GM12878 (cell line): ENCODE measurements at regions not wholly inside any gene's neighbourhood (a gene's known extent, or its start where the extent isn't known, plus 50 kb on each side); places are given as distances from the start of the nearest gene placed in this dataset.

Experiments used
- ATAC-seq: fragments of 200-7000 bp; cut with Tn5 transposase; 3 replicates; pipeline ENCODE4 v1.9.1; 2020; ENCODE audit warnings: mild to moderate bottlenecking, moderate library complexity
- BruUV-seq: library from RNA; stranded (reverse); fragments of 400-500 nt; replicated peaks from 2 replicates; lab custom pipeline; 2021; lab: Mats Ljungman, UMichigan
- CTCF ChIA-PET: fragments of 300-600 bp; sonication (Branson Sonifier 250); formaldehyde crosslinking; extraction: SDS; loops from one replicate; lab custom pipeline; 2021; ENCODE audit warnings: inconsistent platforms; lab: Yijun Ruan, JAX
- POLR2A ChIA-PET: fragments of 350-600 bp; formaldehyde crosslinking; extraction: SDS; loops from one replicate; lab custom pipeline; 2021; ENCODE audit warnings: inconsistent platforms; lab: Charles Lee
- RAD21 ChIA-PET: fragments of 300-600 bp; sonication (Branson Sonifier 250); formaldehyde crosslinking; loops from one replicate; lab custom pipeline; 2023; ENCODE audit warnings: antibody characterized with exemption; ENCODE audit not compliant: unreplicated experiment; lab: Charles Lee
- SMC1A ChIA-PET: fragments of 300-600 bp; sonication (Branson Sonifier 250); formaldehyde crosslinking; loops from one replicate; lab custom pipeline; 2023; ENCODE audit not compliant: unreplicated experiment, uncharacterized antibody; lab: Charles Lee
- DNase-seq: peaks from one replicate; pipeline ENCODE4 v3.0.0-alpha.2; 2011; ENCODE audit warnings: low read depth, low spot score
- FAIRE-seq: peaks from 3 replicates; lab custom pipeline; 2011; peaks lifted over from hg19 to GRCh38; lab: Jason Lieb, UNC
- H2AFZ ChIP-seq: 2 replicates; pipeline ENCODE4 v1.6.0; 2011; ENCODE audit warnings: low read depth, low read length, control low read depth; ENCODE audit not compliant: control insufficient read depth
- H3K27ac ChIP-seq: 2 replicates; pipeline ENCODE4 v1.5.1; 2011; ENCODE audit warnings: control low read depth; ENCODE audit not compliant: control insufficient read depth, insufficient read depth
- H3K27me3 ChIP-seq, 2 experiments: replicated peaks in 1 of 2; 2 replicates each; pipeline versions ENCODE4 v1.6.0 to v1.6.1; 2011; ENCODE audit warnings: low read length in 1 of 2; ENCODE audit not compliant: control insufficient read depth in 2 of 2, insufficient read depth in 2 of 2
- H3K36me3 ChIP-seq, 2 experiments: 2 replicates each; pipeline ENCODE4 v1.5.1; 2011; ENCODE audit warnings: low read length in 1 of 2; ENCODE audit not compliant: control insufficient read depth in 2 of 2, insufficient read depth in 2 of 2
- H3K4me1 ChIP-seq: 2 replicates; pipeline ENCODE4 v1.6.1; 2011; ENCODE audit warnings: mild to moderate bottlenecking, low read length, moderate library complexity, mixed read lengths; ENCODE audit not compliant: control insufficient read depth, insufficient read depth
- H3K4me2 ChIP-seq: 2 replicates; pipeline ENCODE4 v1.6.0; 2011; ENCODE audit warnings: control low read depth; ENCODE audit not compliant: control insufficient read depth, insufficient read depth
- H3K4me3 ChIP-seq: fragments of 200-600 bp; sonication (generic); 2 replicates; pipeline ENCODE4 v1.5.1; 2016
- H3K79me2 ChIP-seq: 2 replicates; pipeline ENCODE4 v1.6.0; 2011; ENCODE audit warnings: low read length; ENCODE audit not compliant: control insufficient read depth, insufficient read depth
- H3K9ac ChIP-seq: 2 replicates; pipeline ENCODE4 v1.8.0; 2011; ENCODE audit warnings: low read length, control low read depth, mixed read lengths; ENCODE audit not compliant: control insufficient read depth, insufficient read depth
- H3K9me3 ChIP-seq: replicated peaks from 3 replicates; pipeline ENCODE4 v1.5.1; 2011; ENCODE audit warnings: mild to moderate bottlenecking, low read length; ENCODE audit not compliant: control insufficient read depth, insufficient read depth
- H4K20me1 ChIP-seq: 2 replicates; pipeline ENCODE4 v1.6.0; 2011; ENCODE audit not compliant: control insufficient read depth, insufficient read depth
- SIN3A ChIP-seq: IDR thresholded peaks from 2 replicates; pipeline ENCODE4 v1.6.1; 2012; ENCODE audit warnings: low read depth, low read length, improper control_type of control experiment
- SPI1 ChIP-seq: IDR thresholded peaks from 2 replicates; pipeline ENCODE4 v1.6.1; 2011; ENCODE audit warnings: low read depth, mild to moderate bottlenecking, low read length, moderate library complexity, borderline replicate concordance; ENCODE audit not compliant: insufficient read depth
- TCF3 ChIP-seq: IDR thresholded peaks from 2 replicates; pipeline ENCODE4 v1.6.1; 2012; ENCODE audit warnings: low read depth, mild to moderate bottlenecking, low read length, borderline replicate concordance; ENCODE audit not compliant: insufficient read depth
- in situ Hi-C: fragments of 300-500 bp; cut with MboI; formaldehyde crosslinking; loops from 9 replicates; pipeline ENCODE4 v1.14.3; 2018; ENCODE audit warnings: mixed read lengths
- intact Hi-C: fragments of 100-400 bp; cut with micrococcal nuclease; formaldehyde crosslinking; loops from one replicate; pipeline ENCODE4 v1.14.2; 2022; ENCODE audit not compliant: unreplicated experiment
- TF ChIP-seq, protein P1 (sequence below): fragments of 450-650 bp; IDR thresholded peaks from 2 replicates; pipeline ENCODE4 v1.6.1; 2017; ENCODE audit warnings: mild to moderate bottlenecking, moderate library complexity
- TF ChIP-seq, protein P2 (sequence below): fragments of 450-650 bp; IDR thresholded peaks from 2 replicates; pipeline ENCODE4 v1.6.1; 2016; ENCODE audit warnings: mild to moderate bottlenecking

DNA sequence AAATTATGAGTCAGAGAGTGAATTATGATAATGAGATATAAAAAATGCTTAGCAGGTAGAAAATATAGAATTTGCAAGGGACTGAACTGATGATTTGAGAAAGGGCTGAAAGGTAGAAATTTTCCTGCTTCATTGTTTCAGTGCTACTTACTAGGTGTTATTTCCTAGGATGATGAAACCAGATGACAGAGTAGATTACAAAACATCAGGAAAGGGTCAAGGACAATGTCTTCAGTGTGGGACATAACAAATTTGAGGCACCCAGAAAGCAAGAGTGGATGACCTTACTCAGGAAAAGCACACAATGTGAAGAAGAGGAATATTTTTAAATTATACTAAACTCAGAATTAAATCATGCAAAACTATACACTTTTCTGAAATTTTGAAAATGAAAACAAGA is 102.1 kb downstream of the SHCBP1 start:
- no TSS peak for BruUV-seq
- Histone ChIP-seq H3K27me3 (no peaks in the 10 kb centered on the region), H3K4me2 (no peak overlapping the region), H3K79me2 (no peaks in the 10 kb centered on the region), H3K9ac (no peak overlapping the region), H3K36me3 (no peaks in the 10 kb centered on the region), H3K9me3 (no peaks in the 10 kb centered on the region), H2AFZ (no peak overlapping the region), H3K27ac (no peak overlapping the region), H3K4me3 (no peak overlapping the region), H3K4me1 (no peaks in the 10 kb centered on the region), H4K20me1 (no peaks in the 10 kb centered on the region)
- TF ChIP-seq, protein P1, sequence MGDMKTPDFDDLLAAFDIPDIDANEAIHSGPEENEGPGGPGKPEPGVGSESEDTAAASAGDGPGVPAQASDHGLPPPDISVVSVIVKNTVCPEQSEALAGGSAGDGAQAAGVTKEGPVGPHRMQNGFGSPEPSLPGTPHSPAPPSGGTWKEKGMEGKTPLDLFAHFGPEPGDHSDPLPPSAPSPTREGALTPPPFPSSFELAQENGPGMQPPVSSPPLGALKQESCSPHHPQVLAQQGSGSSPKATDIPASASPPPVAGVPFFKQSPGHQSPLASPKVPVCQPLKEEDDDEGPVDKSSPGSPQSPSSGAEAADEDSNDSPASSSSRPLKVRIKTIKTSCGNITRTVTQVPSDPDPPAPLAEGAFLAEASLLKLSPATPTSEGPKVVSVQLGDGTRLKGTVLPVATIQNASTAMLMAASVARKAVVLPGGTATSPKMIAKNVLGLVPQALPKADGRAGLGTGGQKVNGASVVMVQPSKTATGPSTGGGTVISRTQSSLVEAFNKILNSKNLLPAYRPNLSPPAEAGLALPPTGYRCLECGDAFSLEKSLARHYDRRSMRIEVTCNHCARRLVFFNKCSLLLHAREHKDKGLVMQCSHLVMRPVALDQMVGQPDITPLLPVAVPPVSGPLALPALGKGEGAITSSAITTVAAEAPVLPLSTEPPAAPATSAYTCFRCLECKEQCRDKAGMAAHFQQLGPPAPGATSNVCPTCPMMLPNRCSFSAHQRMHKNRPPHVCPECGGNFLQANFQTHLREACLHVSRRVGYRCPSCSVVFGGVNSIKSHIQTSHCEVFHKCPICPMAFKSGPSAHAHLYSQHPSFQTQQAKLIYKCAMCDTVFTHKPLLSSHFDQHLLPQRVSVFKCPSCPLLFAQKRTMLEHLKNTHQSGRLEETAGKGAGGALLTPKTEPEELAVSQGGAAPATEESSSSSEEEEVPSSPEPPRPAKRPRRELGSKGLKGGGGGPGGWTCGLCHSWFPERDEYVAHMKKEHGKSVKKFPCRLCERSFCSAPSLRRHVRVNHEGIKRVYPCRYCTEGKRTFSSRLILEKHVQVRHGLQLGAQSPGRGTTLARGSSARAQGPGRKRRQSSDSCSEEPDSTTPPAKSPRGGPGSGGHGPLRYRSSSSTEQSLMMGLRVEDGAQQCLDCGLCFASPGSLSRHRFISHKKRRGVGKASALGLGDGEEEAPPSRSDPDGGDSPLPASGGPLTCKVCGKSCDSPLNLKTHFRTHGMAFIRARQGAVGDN, result no peak
- no peak for TF ChIP-seq SIN3A
- TF ChIP-seq SPI1, result no peak
- TF ChIP-seq TCF3, result no peak
- TF ChIP-seq, protein P2, sequence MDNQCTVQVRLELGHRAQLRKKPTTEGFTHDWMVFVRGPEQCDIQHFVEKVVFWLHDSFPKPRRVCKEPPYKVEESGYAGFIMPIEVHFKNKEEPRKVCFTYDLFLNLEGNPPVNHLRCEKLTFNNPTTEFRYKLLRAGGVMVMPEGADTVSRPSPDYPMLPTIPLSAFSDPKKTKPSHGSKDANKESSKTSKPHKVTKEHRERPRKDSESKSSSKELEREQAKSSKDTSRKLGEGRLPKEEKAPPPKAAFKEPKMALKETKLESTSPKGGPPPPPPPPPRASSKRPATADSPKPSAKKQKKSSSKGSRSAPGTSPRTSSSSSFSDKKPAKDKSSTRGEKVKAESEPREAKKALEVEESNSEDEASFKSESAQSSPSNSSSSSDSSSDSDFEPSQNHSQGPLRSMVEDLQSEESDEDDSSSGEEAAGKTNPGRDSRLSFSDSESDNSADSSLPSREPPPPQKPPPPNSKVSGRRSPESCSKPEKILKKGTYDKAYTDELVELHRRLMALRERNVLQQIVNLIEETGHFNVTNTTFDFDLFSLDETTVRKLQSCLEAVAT, result no peak
- DNase-seq (no peak), FAIRE-seq (no peak), ATAC-seq (no peak)
- in situ Hi-C loops, result no loop called here
- intact Hi-C loops, result no loop called here
- RAD21 ChIA-PET, result no interaction called here
- CTCF ChIA-PET, result no interaction called here
- POLR2A ChIA-PET, result no interaction called here
- SMC1A ChIA-PET, result no interaction called here
